Keratinocyte (primary cell): ENCODE measurements at regions not wholly inside any gene's neighbourhood (a gene's known extent, or its start where the extent isn't known, plus 50 kb on each side); places are given as distances from the start of the nearest gene placed in this dataset.

Source experiments
- DNase-seq: peaks from one replicate; pipeline ENCODE4 v3.0.0-alpha.2; 2011; ENCODE audit warnings: low read depth, missing footprints, low spot score
- FAIRE-seq: peaks from 2 replicates; lab custom pipeline; 2011; peaks lifted over from hg19 to GRCh38; lab: Jason Lieb, UNC
- H2AFZ ChIP-seq: 2 replicates; pipeline ENCODE4 v1.6.0; 2012; ENCODE audit warnings: low read length, control low read depth, inconsistent platforms; ENCODE audit not compliant: control insufficient read depth
- H3K27ac ChIP-seq: 2 replicates; pipeline ENCODE4 v1.5.1; 2011; ENCODE audit warnings: low read length; ENCODE audit not compliant: control insufficient read depth, insufficient read depth
- H3K27me3 ChIP-seq: 3 replicates; pipeline ENCODE4 v1.6.0; 2011; ENCODE audit warnings: low read length; ENCODE audit not compliant: control insufficient read depth, insufficient read depth; ENCODE audit errors: extremely low read depth
- H3K36me3 ChIP-seq, 2 experiments: 2 replicates in 1 of 2; 3 replicates in 1 of 2; pipeline ENCODE4 v1.5.1; 2011; ENCODE audit warnings: low read length in 2 of 2, mild to moderate bottlenecking in 1 of 2; ENCODE audit not compliant: control insufficient read depth in 2 of 2, insufficient read depth in 2 of 2; ENCODE audit errors: extremely low read depth in 1 of 2
- H3K4me1 ChIP-seq: 3 replicates; pipeline ENCODE4 v1.5.1; 2011; ENCODE audit warnings: low read length; ENCODE audit not compliant: control insufficient read depth, insufficient read depth; ENCODE audit errors: extremely low read depth
- H3K4me2 ChIP-seq: 3 replicates; pipeline ENCODE4 v1.6.0; 2011; ENCODE audit warnings: low read depth, low read length; ENCODE audit not compliant: control insufficient read depth, insufficient read depth; ENCODE audit errors: extremely low read depth
- H3K4me3 ChIP-seq, 3 experiments: fragments of 200-600 bp in 1 of 3; sonication (generic) in 1 of 3; 2 replicates in 2 of 3; 3 replicates in 1 of 3; pipeline ENCODE4 v1.5.1; 2011 to 2016; ENCODE audit warnings: low read length in 3 of 3, mild to moderate bottlenecking in 3 of 3, control low read depth in 2 of 3, inconsistent platforms in 1 of 3, low read depth in 1 of 3, mixed read lengths in 1 of 3, mixed run types in 1 of 3, moderate library complexity in 1 of 3; ENCODE audit not compliant: control insufficient read depth in 2 of 3, insufficient read depth in 2 of 3; ENCODE audit errors: extremely low read depth in 1 of 3
- H3K79me2 ChIP-seq: 2 replicates; pipeline ENCODE4 v1.6.0; 2012; ENCODE audit warnings: low read length; ENCODE audit not compliant: control insufficient read depth, insufficient read depth
- H3K9ac ChIP-seq: 3 replicates; pipeline ENCODE4 v1.6.0; 2011; ENCODE audit warnings: low read length; ENCODE audit not compliant: control insufficient read depth, insufficient read depth; ENCODE audit errors: extremely low read depth
- H3K9me1 ChIP-seq: 3 replicates; pipeline ENCODE4 v1.6.0; 2011; ENCODE audit warnings: low read length; ENCODE audit not compliant: control insufficient read depth, insufficient read depth; ENCODE audit errors: extremely low read depth
- H3K9me3 ChIP-seq: 2 replicates; pipeline ENCODE4 v1.5.1; 2012; ENCODE audit warnings: low read depth, low read length; ENCODE audit not compliant: control insufficient read depth
- H4K20me1 ChIP-seq: 3 replicates; pipeline ENCODE4 v1.6.0; 2011; ENCODE audit warnings: low read length; ENCODE audit not compliant: control insufficient read depth, insufficient read depth; ENCODE audit errors: extremely low read depth
- CTCF ChIP-seq, 3 experiments: IDR thresholded peaks in 1 of 3; conservative IDR thresholded peaks in 1 of 3; optimal IDR thresholded peaks in 1 of 3; 2 replicates in 2 of 3; 3 replicates in 1 of 3; pipeline versions ENCODE3 to v1.5.1; 2011; ENCODE audit warnings: low read length in 3 of 3, mild to moderate bottlenecking in 3 of 3, moderate library complexity in 2 of 3, control low read depth in 1 of 3, inconsistent platforms in 1 of 3; ENCODE audit not compliant: insufficient read depth in 2 of 3; ENCODE audit errors: extremely low read depth in 1 of 3
- EZH2 ChIP-seq: IDR thresholded peaks from one replicate; pipeline ENCODE4 v1.6.1; 2012; ENCODE audit warnings: inconsistent platforms, mild to moderate bottlenecking, low read length, moderate library complexity
- dilution Hi-C: fragments of 300-500 bp; cut with MboI; formaldehyde crosslinking; loops from one replicate; pipeline ENCODE4 v1.7.0; 2020; ENCODE audit warnings: low sequenced_read_pairs; ENCODE audit not compliant: extremely low pct_ligation_motif_present

DNA sequence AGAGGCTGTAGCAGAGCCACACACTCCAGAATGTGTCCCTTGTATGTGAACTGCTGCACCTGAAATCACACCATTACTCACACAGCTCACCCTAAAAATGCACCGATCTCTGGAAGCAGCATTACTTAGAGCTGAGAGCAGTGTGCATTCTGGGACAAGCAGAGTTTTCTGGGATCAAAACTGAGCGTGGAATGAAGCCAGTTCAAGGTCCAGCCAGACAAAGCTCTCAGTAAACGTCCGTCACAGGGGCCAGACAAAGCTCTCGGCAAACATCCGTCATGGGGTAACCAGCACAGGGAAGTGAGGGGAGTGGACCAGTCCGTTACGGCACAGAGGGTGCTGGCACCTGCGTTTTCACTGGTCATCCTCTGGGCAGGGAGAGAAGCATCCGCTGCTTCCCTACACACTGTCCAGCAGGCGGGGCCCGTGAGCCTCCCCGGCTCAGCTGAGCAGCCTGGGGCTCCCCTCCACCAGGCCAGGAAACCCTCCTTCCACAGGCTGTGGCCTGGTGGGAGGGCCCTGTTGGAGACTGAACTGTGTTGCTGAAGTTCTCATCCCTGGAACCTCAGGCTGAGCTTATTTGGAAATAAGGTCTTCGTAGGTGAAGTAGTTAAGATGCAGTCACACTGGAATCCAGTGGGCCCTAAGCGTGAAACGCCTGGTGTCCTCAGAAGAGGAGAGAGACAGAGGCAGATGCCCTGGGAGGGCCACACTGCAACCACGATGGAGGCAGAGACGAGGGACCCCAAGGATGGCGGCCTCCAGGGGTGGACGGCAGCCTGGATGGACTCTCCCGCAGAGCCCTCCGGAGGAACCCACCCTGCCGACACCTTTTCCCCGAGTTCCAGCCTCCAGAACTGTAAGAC, 883.9 kb downstream of the BRD1 start:
- DNase-seq = no peak
- Histone ChIP-seq H3K4me2 (no peak overlapping the region), H2AFZ (no peak overlapping the region), H3K79me2 (no peaks in the 10 kb centered on the region), H3K36me3 (no peaks in the 10 kb centered on the region), H4K20me1 (no peaks in the 10 kb centered on the region), H3K4me3 (no peak overlapping the region), H3K9me1 (no peaks in the 10 kb centered on the region), H3K27me3 (no peaks in the 10 kb centered on the region), H3K9ac (no peak overlapping the region), H3K27ac (no peak overlapping the region), H3K4me1 (no peaks in the 10 kb centered on the region), H3K9me3 (peaks cover 22% of the 10 kb centered on the region)
- no peak for FAIRE-seq
- TF ChIP-seq CTCF (optimal IDR thresholded peaks at IDR 0.05 in 1 of 3, IDR thresholded peaks at IDR 0.05 in 1 of 3, conservative IDR thresholded peaks at IDR 0.05 in 1 of 3; ENCODE audit: extremely low read depth in 1 of 3, insufficient read depth in 2 of 3, low read length in 3 of 3) = peak in 2 of 3 experiments; percentile 2 to 4
- no peak for TF ChIP-seq EZH2
- dilution Hi-C loops = no loop called here

DNA sequence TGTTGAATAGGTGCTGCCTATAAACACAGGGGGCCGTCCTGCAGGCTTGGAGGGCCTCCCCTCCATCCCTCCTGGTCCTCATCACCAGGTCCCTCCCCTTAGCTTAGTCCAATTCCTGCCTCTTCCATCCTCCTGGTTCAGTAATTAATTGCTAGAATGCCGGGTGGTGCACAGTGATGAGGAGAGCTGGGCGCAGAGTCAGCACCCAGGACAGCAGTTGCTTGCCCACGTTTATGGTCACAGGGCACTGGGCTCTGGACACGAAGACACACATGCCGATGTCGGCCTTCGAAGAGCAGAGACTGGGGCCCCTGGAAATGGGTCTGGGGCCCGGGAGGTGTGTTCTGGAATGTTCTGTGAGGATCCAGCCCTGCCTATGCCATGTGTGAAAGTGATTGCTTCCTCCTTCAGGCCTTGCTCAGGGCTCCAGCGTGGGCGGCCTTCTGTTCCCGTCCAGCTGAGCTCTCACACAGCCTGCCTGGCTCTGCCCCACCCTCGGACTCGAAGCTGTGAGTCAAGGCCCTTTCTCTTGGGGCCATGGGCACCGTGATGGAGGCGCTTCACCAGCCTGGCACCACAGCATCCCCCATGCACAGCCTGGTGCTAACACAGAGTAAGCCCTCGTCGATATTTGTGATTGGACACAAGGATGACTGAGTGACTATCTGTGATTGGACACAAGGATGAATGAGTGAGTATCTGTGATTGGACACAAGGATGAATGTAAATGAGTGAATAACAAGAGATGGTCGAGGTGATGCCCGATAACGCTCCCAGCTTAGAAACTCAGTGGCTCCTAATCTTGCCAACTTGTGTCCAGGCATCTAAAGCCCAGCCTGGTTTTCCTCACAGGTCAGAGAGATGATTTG, 884.7 kb downstream of the BRD1 start:
- Histone ChIP-seq H3K36me3 (no peaks in the 10 kb centered on the region), H3K9me3 (peaks cover 21% of the 10 kb centered on the region)
- dilution Hi-C loops = no loop called here

More for the DNA sequence above, 884.7 kb downstream of the BRD1 start:
- Histone ChIP-seq H3K27ac (no peak overlapping the region), H3K9ac (no peak overlapping the region), H2AFZ (no peak overlapping the region), H4K20me1 (no peaks in the 10 kb centered on the region), H3K9me1 (no peaks in the 10 kb centered on the region), H3K27me3 (no peaks in the 10 kb centered on the region), H3K79me2 (no peaks in the 10 kb centered on the region), H3K4me3 (no peak overlapping the region), H3K4me1 (no peaks in the 10 kb centered on the region), H3K4me2 (no peak overlapping the region)
- DNase-seq (no peak), FAIRE-seq (no peak)
- TF ChIP-seq CTCF (optimal IDR thresholded peaks at IDR 0.05 in 1 of 3, IDR thresholded peaks at IDR 0.05 in 1 of 3, conservative IDR thresholded peaks at IDR 0.05 in 1 of 3; ENCODE audit: extremely low read depth in 1 of 3, insufficient read depth in 2 of 3, low read length in 3 of 3) = no peak
- no peak for TF ChIP-seq EZH2
